ENCODE measurements at regions not wholly inside any gene's neighbourhood (a gene's known extent, or its start where the extent isn't known, plus 50 kb on each side); places are given as distances from the start of the nearest gene placed in this dataset.

GRCh38 chr11:92770419-92770818, 199.0 kb upstream of the MTNR1B start:
- no peak for ATAC-seq
- ChIA-PET POLR2A (no interaction called here), CTCF (no interaction called here)
- BruUV-seq (replicated peaks): no TSS peak
- Histone ChIP-seq H3K27me3 (ENCODE audit: control insufficient read depth, insufficient read depth, low read length) (no peaks in the 10 kb centered on the region), H3K9me3 (ENCODE audit: control insufficient read depth, insufficient read depth, low read depth, low read length) (no peaks in the 10 kb centered on the region), H3K4me1 (ENCODE audit: control insufficient read depth, insufficient read depth, low read length) (no peaks in the 10 kb centered on the region), H3K4me3 (ENCODE audit: low read depth in 2 of 2, low read length in 2 of 2) (no peak overlapping the region), H3K27ac (ENCODE audit: low read length) (no peak overlapping the region), H3K36me3 (ENCODE audit: control insufficient read depth, insufficient read depth, low read length) (no peaks in the 10 kb centered on the region)
- DNase-seq (ENCODE audit: low read depth, low spot score): no peak
- in situ Hi-C loops (cut with HindIII; ENCODE audit: low pct_unique_long_range_greater_than_20kb, low sequenced_read_pairs) (no loop called here), intact Hi-C loops (cut with micrococcal nuclease; ENCODE audit: unreplicated experiment) (no loop called here)
- no peak for TF ChIP-seq TCF7L2 (IDR thresholded peaks at IDR 0.05; ENCODE audit: low read depth, low read length)
- no peak for TF ChIP-seq SIN3A (IDR thresholded peaks at IDR 0.05; ENCODE audit: borderline replicate concordance, insufficient read depth, low read depth, low read length)

GRCh38 chr11:92770981-92771380, 198.5 kb upstream of the MTNR1B start:
- POLR2A ChIA-PET: no interaction called here
- in situ Hi-C loops (cut with HindIII; ENCODE audit: low pct_unique_long_range_greater_than_20kb, low sequenced_read_pairs) (no loop called here), intact Hi-C loops (cut with micrococcal nuclease; ENCODE audit: unreplicated experiment) (no loop called here)
- no peak overlapping the region for H3K4me3 ChIP-seq (ENCODE audit: low read depth in 2 of 2, low read length in 2 of 2)
- no peaks in the 10 kb centered on the region for H3K27me3 ChIP-seq (ENCODE audit: control insufficient read depth, insufficient read depth, low read length)
- no peaks in the 10 kb centered on the region for H3K9me3 ChIP-seq (ENCODE audit: control insufficient read depth, insufficient read depth, low read depth, low read length)
- no peaks in the 10 kb centered on the region for H3K4me1 ChIP-seq (ENCODE audit: control insufficient read depth, insufficient read depth, low read length)
- no peak for DNase-seq (ENCODE audit: low read depth, low spot score)
- no peaks in the 10 kb centered on the region for H3K36me3 ChIP-seq (ENCODE audit: control insufficient read depth, insufficient read depth, low read length)
- ATAC-seq: no peak
- H3K27ac ChIP-seq (ENCODE audit: low read length): no peak overlapping the region
- TF ChIP-seq CTCF (IDR thresholded peaks at IDR 0.05) (no peak), TCF7L2 (IDR thresholded peaks at IDR 0.05; ENCODE audit: low read depth, low read length) (no peak), POLR2AphosphoS5 (IDR thresholded peaks at IDR 0.05; ENCODE audit: low read depth, low read length) (no peak), REST (IDR thresholded peaks at IDR 0.05; ENCODE audit: insufficient read depth in 1 of 2, low read depth in 2 of 2, low read length in 1 of 2) (no peak), SIN3A (IDR thresholded peaks at IDR 0.05; ENCODE audit: borderline replicate concordance, insufficient read depth, low read depth, low read length) (no peak)
- BruUV-seq (replicated peaks): no TSS peak
- CTCF ChIA-PET: no interaction called here

DNA sequence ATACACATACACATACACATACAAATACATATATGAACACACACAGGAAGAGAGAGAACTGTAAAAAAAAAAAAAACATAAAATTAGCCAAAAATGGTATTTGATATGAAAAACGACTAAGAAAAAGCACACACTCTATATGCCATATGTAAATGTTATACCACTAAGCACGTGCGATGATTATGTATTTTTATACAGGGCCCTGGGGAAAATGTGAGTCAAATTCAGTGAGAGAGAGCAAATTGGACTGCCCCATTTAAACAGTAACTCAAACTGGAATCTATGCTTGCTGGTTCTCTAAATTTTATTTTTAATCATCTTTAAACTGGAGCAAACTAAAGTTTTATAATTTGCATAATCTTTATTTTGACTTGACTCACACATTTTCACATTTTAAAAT, 197.8 kb upstream of the MTNR1B start:
- no peak for DNase-seq (ENCODE audit: low read depth, low spot score)
- Histone ChIP-seq H3K36me3 (ENCODE audit: control insufficient read depth, insufficient read depth, low read length) (no peaks in the 10 kb centered on the region), H3K4me3 (ENCODE audit: low read depth in 2 of 2, low read length in 2 of 2) (no peak overlapping the region), H3K9me3 (ENCODE audit: control insufficient read depth, insufficient read depth, low read depth, low read length) (no peaks in the 10 kb centered on the region), H3K4me1 (ENCODE audit: control insufficient read depth, insufficient read depth, low read length) (no peaks in the 10 kb centered on the region), H3K27ac (ENCODE audit: low read length) (no peak overlapping the region), H3K27me3 (ENCODE audit: control insufficient read depth, insufficient read depth, low read length) (no peaks in the 10 kb centered on the region)
- ATAC-seq: no peak
- in situ Hi-C loops (cut with HindIII; ENCODE audit: low pct_unique_long_range_greater_than_20kb, low sequenced_read_pairs) (no loop called here), intact Hi-C loops (cut with micrococcal nuclease; ENCODE audit: unreplicated experiment) (no loop called here)
- TF ChIP-seq SIN3A (IDR thresholded peaks at IDR 0.05; ENCODE audit: borderline replicate concordance, insufficient read depth, low read depth, low read length): no peak
- no peak for TF ChIP-seq TCF7L2 (IDR thresholded peaks at IDR 0.05; ENCODE audit: low read depth, low read length)
- TF ChIP-seq REST (IDR thresholded peaks at IDR 0.05; ENCODE audit: insufficient read depth in 1 of 2, low read depth in 2 of 2, low read length in 1 of 2): no peak
- no peak for TF ChIP-seq CTCF (IDR thresholded peaks at IDR 0.05)
- TF ChIP-seq POLR2AphosphoS5 (IDR thresholded peaks at IDR 0.05; ENCODE audit: low read depth, low read length): no peak
- BruUV-seq (replicated peaks): no TSS peak
- ChIA-PET CTCF (no interaction called here), POLR2A (no interaction called here)

Data from Panc1 (cell line).